ENCODE measurements at regions not wholly inside any gene's neighbourhood (a gene's known extent, or its start where the extent isn't known, plus 50 kb on each side); places are given as distances from the start of the nearest gene placed in this dataset.

DNA sequence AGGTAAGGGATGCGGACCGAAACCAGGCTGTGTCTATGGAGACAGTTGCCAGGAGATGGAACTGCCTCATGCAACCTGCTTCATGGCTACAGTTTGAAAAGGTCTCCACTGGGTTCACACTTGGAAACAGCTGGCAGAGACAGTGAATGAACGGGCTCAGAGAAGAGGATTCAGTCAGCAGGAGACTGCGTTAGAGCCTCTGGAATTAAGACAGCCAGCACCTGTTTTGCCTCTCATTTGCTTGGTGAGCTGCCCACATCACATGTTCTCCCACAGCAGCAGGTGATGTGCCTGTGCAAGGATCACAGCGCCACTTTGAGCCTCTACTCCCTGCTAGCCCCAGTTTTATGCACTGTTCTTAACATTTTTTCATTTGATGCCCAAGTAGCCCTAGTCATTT is 321.0 kb downstream of the PLPP3 start:
- no peaks in the 10 kb centered on the region for H3K36me3 ChIP-seq (ENCODE audit: control insufficient read depth, insufficient read depth, low read length)
- H3K4me1 ChIP-seq (ENCODE audit: control insufficient read depth, extremely low read depth, insufficient read depth, low read length): no peaks in the 10 kb centered on the region

DNA sequence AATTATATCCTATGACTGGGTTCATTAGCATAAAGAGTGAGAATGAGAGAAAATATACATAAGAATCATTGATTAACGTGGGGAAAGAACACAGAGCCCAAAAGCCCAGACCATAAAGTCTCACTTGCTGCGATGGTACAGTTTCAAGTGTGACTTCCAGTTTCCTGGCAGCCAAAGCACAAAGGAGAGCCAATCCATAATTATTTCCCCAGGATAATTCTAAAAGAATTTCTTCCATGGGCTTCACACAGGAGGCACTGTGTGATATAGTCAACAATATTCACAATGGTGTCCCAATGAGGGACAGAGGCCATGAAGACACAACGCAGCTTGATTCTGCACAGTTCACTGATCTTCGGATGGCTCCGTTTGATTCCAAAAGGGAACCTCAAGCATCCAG is 321.6 kb downstream of the PLPP3 start:
- no peak overlapping the region for H3K27ac ChIP-seq (ENCODE audit: insufficient read depth, low read length)
- no peaks in the 10 kb centered on the region for H3K4me1 ChIP-seq (ENCODE audit: control insufficient read depth, extremely low read depth, insufficient read depth, low read length)
- no peaks in the 10 kb centered on the region for H3K9me3 ChIP-seq (ENCODE audit: control insufficient read depth, insufficient read depth, low read depth, low read length)
- TF ChIP-seq EZH2 (IDR thresholded peaks at IDR 0.05; ENCODE audit: low read length, missing control alignments): no peak
- TF ChIP-seq, protein P1, sequence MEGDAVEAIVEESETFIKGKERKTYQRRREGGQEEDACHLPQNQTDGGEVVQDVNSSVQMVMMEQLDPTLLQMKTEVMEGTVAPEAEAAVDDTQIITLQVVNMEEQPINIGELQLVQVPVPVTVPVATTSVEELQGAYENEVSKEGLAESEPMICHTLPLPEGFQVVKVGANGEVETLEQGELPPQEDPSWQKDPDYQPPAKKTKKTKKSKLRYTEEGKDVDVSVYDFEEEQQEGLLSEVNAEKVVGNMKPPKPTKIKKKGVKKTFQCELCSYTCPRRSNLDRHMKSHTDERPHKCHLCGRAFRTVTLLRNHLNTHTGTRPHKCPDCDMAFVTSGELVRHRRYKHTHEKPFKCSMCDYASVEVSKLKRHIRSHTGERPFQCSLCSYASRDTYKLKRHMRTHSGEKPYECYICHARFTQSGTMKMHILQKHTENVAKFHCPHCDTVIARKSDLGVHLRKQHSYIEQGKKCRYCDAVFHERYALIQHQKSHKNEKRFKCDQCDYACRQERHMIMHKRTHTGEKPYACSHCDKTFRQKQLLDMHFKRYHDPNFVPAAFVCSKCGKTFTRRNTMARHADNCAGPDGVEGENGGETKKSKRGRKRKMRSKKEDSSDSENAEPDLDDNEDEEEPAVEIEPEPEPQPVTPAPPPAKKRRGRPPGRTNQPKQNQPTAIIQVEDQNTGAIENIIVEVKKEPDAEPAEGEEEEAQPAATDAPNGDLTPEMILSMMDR (conservative IDR thresholded peaks at IDR 0.05 in 1 of 2, IDR thresholded peaks at IDR 0.05 in 1 of 2; ENCODE audit: low read depth in 1 of 2, low read length in 2 of 2): no peak
- H4K20me1 ChIP-seq (ENCODE audit: control insufficient read depth, extremely low read depth, insufficient read depth, low read length): no peaks in the 10 kb centered on the region
- H3K4me3 ChIP-seq (replicated peaks in 1 of 4; ENCODE audit: control extremely low read depth in 1 of 4, insufficient read depth in 1 of 4, low read depth in 3 of 4, low read length in 4 of 4): no peak overlapping the region
- DNase-seq (ENCODE audit: low read depth in 2 of 2): no peak
- H2AFZ ChIP-seq (ENCODE audit: low read length): no peak overlapping the region
- H3K9ac ChIP-seq (ENCODE audit: insufficient read depth, low read length): no peak overlapping the region
- H3K79me2 ChIP-seq (ENCODE audit: control insufficient read depth, insufficient read depth, low read length): no peaks in the 10 kb centered on the region
- no peaks in the 10 kb centered on the region for H3K36me3 ChIP-seq (ENCODE audit: control insufficient read depth, insufficient read depth, low read length)
- no peak overlapping the region for H3K4me2 ChIP-seq (ENCODE audit: extremely low read depth, insufficient read depth, low read length)
- no peaks in the 10 kb centered on the region for H3K27me3 ChIP-seq (ENCODE audit: control insufficient read depth, insufficient read depth, low read length)

More for the DNA sequence above, 321.0 kb downstream of the PLPP3 start:
- TF ChIP-seq EZH2 (IDR thresholded peaks at IDR 0.05; ENCODE audit: low read length, missing control alignments): no peak
- TF ChIP-seq, protein P1 (conservative IDR thresholded peaks at IDR 0.05 in 1 of 2, IDR thresholded peaks at IDR 0.05 in 1 of 2; ENCODE audit: low read depth in 1 of 2, low read length in 2 of 2): no peak
- Histone ChIP-seq H3K9me3 (ENCODE audit: control insufficient read depth, insufficient read depth, low read depth, low read length) (no peaks in the 10 kb centered on the region), H3K27ac (ENCODE audit: insufficient read depth, low read length) (no peak overlapping the region), H3K4me2 (ENCODE audit: extremely low read depth, insufficient read depth, low read length) (no peak overlapping the region), H3K79me2 (ENCODE audit: control insufficient read depth, insufficient read depth, low read length) (no peaks in the 10 kb centered on the region), H3K27me3 (ENCODE audit: control insufficient read depth, insufficient read depth, low read length) (no peaks in the 10 kb centered on the region), H2AFZ (ENCODE audit: low read length) (no peak overlapping the region), H3K9ac (ENCODE audit: insufficient read depth, low read length) (no peak overlapping the region), H3K4me3 (replicated peaks in 1 of 4; ENCODE audit: control extremely low read depth in 1 of 4, insufficient read depth in 1 of 4, low read depth in 3 of 4, low read length in 4 of 4) (no peak overlapping the region), H4K20me1 (ENCODE audit: control insufficient read depth, extremely low read depth, insufficient read depth, low read length) (no peaks in the 10 kb centered on the region)
- DNase-seq (ENCODE audit: low read depth in 2 of 2): no peak

DNA sequence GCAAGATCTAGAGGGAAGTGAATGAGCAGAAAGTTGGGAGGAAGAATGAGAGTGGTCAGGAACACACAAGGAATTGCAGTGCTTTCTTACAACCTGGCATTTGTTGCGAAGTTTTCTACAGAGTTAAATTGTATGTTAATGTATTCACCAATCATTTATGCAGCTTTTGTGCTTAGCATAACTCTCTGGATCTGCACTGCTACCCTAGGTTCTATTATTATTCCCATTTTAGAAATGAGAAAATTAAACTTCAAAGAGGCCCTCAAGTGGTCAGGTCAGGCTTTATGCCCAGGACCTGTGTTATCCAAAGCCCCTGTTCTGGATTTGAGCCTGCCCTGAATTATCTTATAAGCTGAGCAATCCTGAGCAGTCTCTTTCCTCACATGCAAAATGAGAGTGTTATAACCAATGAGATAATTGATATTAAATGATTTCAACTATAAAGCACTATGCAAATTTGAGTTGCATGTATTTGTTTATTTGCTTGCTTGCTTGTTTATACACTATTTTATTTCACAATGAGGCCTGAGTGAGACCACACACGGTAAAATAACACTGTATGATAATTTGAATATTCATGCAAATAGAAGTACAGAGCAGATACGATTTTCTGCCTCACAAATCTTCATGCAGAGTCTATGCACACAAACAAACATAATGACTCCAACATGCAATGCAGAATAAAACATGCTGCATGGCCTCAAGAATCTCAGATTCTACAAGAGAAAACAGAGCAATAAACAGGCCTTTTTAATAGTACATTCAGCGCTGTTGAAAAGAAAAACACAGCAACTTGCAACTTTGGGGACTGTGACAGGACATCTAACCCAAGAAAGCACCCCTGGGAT is 323.0 kb downstream of the PLPP3 start:
- H4K20me1 ChIP-seq (ENCODE audit: control insufficient read depth, extremely low read depth, insufficient read depth, low read length): no peaks in the 10 kb centered on the region
- H3K79me2 ChIP-seq (ENCODE audit: control insufficient read depth, insufficient read depth, low read length): no peaks in the 10 kb centered on the region
- H3K27me3 ChIP-seq (ENCODE audit: control insufficient read depth, insufficient read depth, low read length): no peaks in the 10 kb centered on the region
- no peak for DNase-seq (ENCODE audit: low read depth in 2 of 2)
- H3K36me3 ChIP-seq (ENCODE audit: control insufficient read depth, insufficient read depth, low read length): no peaks in the 10 kb centered on the region
- no peaks in the 10 kb centered on the region for H3K9me3 ChIP-seq (ENCODE audit: control insufficient read depth, insufficient read depth, low read depth, low read length)
- no peak overlapping the region for H3K27ac ChIP-seq (ENCODE audit: insufficient read depth, low read length)
- H3K4me2 ChIP-seq (ENCODE audit: extremely low read depth, insufficient read depth, low read length): no peak overlapping the region
- H3K4me3 ChIP-seq (replicated peaks in 1 of 4; ENCODE audit: control extremely low read depth in 1 of 4, insufficient read depth in 1 of 4, low read depth in 3 of 4, low read length in 4 of 4): no peak overlapping the region
- H3K9ac ChIP-seq (ENCODE audit: insufficient read depth, low read length): no peak overlapping the region
- H3K4me1 ChIP-seq (ENCODE audit: control insufficient read depth, extremely low read depth, insufficient read depth, low read length): no peaks in the 10 kb centered on the region
- no peak overlapping the region for H2AFZ ChIP-seq (ENCODE audit: low read length)
- TF ChIP-seq, protein P1 (conservative IDR thresholded peaks at IDR 0.05 in 1 of 2, IDR thresholded peaks at IDR 0.05 in 1 of 2; ENCODE audit: low read depth in 1 of 2, low read length in 2 of 2): no peak
- no peak for TF ChIP-seq EZH2 (IDR thresholded peaks at IDR 0.05; ENCODE audit: low read length, missing control alignments)
